Activated CD4-positive, alpha-beta T cell treated with anti-CD3 and anti-CD28 coated beads for 36 hours (primary cell): ENCODE measurements at regions not wholly inside any gene's neighbourhood (a gene's known extent, or its start where the extent isn't known, plus 50 kb on each side); places are given as distances from the start of the nearest gene placed in this dataset.

ENCODE experiments used
- ATAC-seq: fragments of 200-7000 bp; cut with Tn5 transposase; one replicate; pipeline ENCODE4 v1.10.0; 2021; ENCODE audit warnings: mild to moderate bottlenecking, moderate library complexity
- CTCF ChIA-PET: fragments of 350-600 bp; sonication (Branson Sonifier 250); formaldehyde crosslinking; loops from one replicate; lab custom pipeline; 2021; ENCODE audit warnings: antibody characterized with exemption; lab: Charles Lee
- POLR2A ChIA-PET: fragments of 350-600 bp; sonication (Branson Sonifier 250); formaldehyde crosslinking; loops from one replicate; lab custom pipeline; 2021; ENCODE audit warnings: antibody characterized with exemption, inconsistent platforms; lab: Charles Lee
- DNase-seq: peaks from one replicate; pipeline ENCODE4 v3.0.0-alpha.2; 2020
- H3K27ac Mint-ChIP-seq: one replicate; pipeline ENCODE4 v1.8.0; 2021; ENCODE audit warnings: mixed read lengths
- H3K27me3 Mint-ChIP-seq: one replicate; pipeline ENCODE4 v1.8.0; 2021; ENCODE audit warnings: mixed read lengths
- H3K36me3 Mint-ChIP-seq: one replicate; pipeline ENCODE4 v1.8.0; 2021; ENCODE audit warnings: low read depth, mixed read lengths
- H3K4me1 Mint-ChIP-seq: one replicate; pipeline ENCODE4 v1.8.0; 2021; ENCODE audit warnings: mixed read lengths
- H3K4me3 Mint-ChIP-seq: one replicate; pipeline ENCODE4 v1.8.0; 2021; ENCODE audit warnings: mild to moderate bottlenecking, moderate library complexity, mixed read lengths
- H3K9me3 Mint-ChIP-seq: one replicate; pipeline ENCODE4 v1.8.0; 2021; ENCODE audit warnings: low read depth, mixed read lengths
- intact Hi-C, 2 experiments: fragments of 100-400 bp; cut with DNase I in 1 of 2; cut with micrococcal nuclease in 1 of 2; formaldehyde crosslinking; loops; one replicate each; pipeline versions ENCODE4 v1.14.2 to v1.15.1; 2022 to 2024; cut with DNase I, micrococcal nuclease

DNA sequence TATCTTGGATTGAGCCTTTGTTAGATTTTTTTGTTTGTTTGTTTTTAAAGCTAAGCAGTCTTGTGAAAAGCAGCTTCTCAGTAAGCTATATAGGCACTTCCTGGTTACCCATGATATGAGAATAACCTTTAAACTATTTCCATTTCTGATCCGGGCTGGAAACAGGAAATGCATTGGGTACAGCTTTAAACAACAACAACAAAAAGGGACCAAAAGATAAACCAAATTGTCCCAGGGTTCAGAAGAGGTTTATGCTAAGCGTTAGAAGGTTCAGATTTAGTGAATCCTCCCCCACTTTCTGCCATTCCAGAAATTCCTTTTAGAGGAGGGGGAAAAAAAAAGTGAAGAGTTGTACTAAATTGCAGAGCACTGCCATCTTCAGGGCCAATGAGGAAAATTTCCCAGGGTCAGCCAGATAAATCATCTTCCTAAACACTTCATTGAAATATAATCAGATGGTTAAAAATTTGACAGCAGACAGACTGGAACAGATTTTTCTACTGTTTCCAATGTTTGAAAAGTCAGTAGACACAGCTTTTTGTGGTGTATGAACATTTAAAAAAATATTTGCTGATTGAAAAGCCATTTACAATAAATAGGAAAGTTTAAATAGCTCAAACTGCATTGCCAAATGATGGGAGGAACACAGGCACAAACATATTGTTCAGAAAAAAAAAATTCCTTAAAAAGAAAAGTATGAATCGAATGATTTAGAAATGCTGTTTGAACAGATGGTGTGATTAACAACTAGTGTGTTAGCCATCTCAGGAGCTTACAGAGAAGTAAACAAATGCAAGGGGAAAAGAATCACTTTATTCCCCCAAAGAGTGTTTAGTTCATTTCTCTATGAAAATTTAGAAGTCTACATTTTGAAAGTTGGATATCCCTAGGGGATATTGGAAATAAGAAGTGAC lies 189.9 kb upstream of the TANK start:
- CTCF ChIA-PET: interaction anchor here (0.7 to 2.6 kb wide), 11 partner anchors 8 to 900 kb away, joined by 3 to 12 read pairs (median 4); no protein-coding TSS in a partner anchor
- no peak overlapping the region for H3K27ac Mint-ChIP-seq
- H3K4me1 Mint-ChIP-seq: peaks cover 5% of the 10 kb centered on the region
- no peaks in the 10 kb centered on the region for H3K9me3 Mint-ChIP-seq
- no peak overlapping the region for H3K4me3 Mint-ChIP-seq
- intact Hi-C loops: loop anchor here (1.0 to 10.0 kb wide), 4 partner anchors 556 to 858 kb away; no protein-coding TSS in a partner anchor
- no peak for ATAC-seq
- peak; percentile 20 for DNase-seq
- no peaks in the 10 kb centered on the region for H3K36me3 Mint-ChIP-seq
- H3K27me3 Mint-ChIP-seq: peaks cover 1% of the 10 kb centered on the region
- POLR2A ChIA-PET: interaction anchor here (0.7 kb wide), 1 partner anchor 556 kb away, joined by 3 read pairs; no protein-coding TSS in a partner anchor

DNA sequence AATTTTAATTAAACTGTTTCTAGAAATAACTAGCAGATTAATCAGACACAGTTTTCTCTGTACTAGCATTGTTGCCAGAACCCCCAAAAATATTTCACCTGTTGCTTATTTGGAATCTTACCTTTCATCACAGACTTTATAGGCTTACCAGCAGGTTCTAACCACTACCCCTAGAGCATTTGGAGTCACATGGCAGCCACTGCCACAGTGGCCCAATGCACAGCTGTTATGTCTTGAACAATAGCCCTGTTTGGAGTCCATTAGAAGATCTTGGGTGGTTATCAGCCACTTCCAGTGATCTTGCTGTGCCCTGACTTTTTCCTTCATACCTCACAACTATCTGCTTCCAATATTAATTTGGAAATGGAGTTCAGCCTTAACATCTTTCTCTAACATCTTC lies 186.2 kb upstream of the TANK start:
- Mint-ChIP-seq H3K27ac (no peak overlapping the region), H3K9me3 (no peaks in the 10 kb centered on the region), H3K4me3 (no peak overlapping the region), H3K36me3 (no peaks in the 10 kb centered on the region), H3K4me1 (peaks cover 5% of the 10 kb centered on the region), H3K27me3 (no peaks in the 10 kb centered on the region)
- CTCF ChIA-PET: interaction anchor here (1.5 kb wide), 1 partner anchor 21 kb away, joined by 8 read pairs; no protein-coding TSS in a partner anchor
- POLR2A ChIA-PET: no interaction called here
- ATAC-seq: no peak
- DNase-seq: no peak
- intact Hi-C loops: loop anchor here (5.0 to 10.0 kb wide), 3 partner anchors 559 to 862 kb away; no protein-coding TSS in a partner anchor

DNA sequence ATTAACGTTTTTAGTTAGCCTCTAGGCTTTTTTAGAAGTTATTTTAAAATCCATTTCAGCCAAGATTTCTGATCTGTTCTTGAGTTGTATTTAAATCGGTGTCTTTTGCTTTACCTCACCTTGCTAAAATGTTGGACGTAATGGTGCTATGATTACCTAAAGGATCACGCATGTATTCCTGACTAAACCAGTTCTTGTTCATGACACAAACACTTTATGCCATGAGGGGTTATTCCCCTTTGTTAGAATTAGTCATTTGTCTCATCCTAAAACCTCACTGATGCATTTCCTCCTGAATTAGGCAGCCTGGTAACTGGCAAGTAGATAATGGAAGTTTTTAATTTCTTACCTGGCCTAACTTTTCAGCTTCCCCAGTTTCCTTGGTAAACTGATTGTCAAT lies 185.4 kb upstream of the TANK start:
- no peak for ATAC-seq
- Mint-ChIP-seq H3K9me3 (no peaks in the 10 kb centered on the region), H3K4me1 (peaks cover 5% of the 10 kb centered on the region), H3K4me3 (no peak overlapping the region), H3K27ac (no peak overlapping the region), H3K36me3 (no peaks in the 10 kb centered on the region), H3K27me3 (no peaks in the 10 kb centered on the region)
- CTCF ChIA-PET: interaction anchor here (1.5 kb wide), 1 partner anchor 20 kb away, joined by 8 read pairs; no protein-coding TSS in a partner anchor
- intact Hi-C loops: loop anchor here (5.0 to 10.0 kb wide), 3 partner anchors 560 to 863 kb away; no protein-coding TSS in a partner anchor
- POLR2A ChIA-PET: no interaction called here
- DNase-seq: no peak

DNA sequence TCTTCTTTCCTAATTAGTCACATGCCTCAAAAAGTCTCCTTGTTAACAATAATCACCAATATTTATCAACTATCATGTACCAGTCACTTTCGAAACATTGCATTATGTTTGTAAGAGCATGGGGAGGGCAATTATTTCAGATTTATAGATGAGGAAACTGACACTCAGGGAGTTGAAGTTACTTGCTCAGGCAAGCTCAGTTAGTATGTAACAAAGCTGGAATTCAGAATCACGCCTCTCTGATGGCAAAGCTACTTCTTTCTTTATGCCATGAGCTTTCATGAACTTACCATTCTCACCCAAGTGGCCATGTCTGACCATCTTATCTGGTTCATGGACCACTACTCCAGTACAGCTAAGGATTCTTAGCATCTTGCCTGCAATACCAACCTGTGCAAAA lies 183.4 kb upstream of the TANK start:
- no peak overlapping the region for H3K4me3 Mint-ChIP-seq
- H3K4me1 Mint-ChIP-seq: peaks cover 2% of the 10 kb centered on the region
- no peaks in the 10 kb centered on the region for H3K9me3 Mint-ChIP-seq
- DNase-seq (no peak), ATAC-seq (no peak)
- no peak overlapping the region for H3K27ac Mint-ChIP-seq
- CTCF ChIA-PET: interaction anchor here (0.9 to 3.1 kb wide), 2 partner anchors 11 to 18 kb away, joined by 3 to 11 read pairs; no protein-coding TSS in a partner anchor
- intact Hi-C loops: loop anchor here in 1 of 2 experiments (10.0 kb wide), 1 partner anchor 562 kb away; no protein-coding TSS in a partner anchor
- POLR2A ChIA-PET: no interaction called here
- no peaks in the 10 kb centered on the region for H3K36me3 Mint-ChIP-seq
- no peaks in the 10 kb centered on the region for H3K27me3 Mint-ChIP-seq

DNA sequence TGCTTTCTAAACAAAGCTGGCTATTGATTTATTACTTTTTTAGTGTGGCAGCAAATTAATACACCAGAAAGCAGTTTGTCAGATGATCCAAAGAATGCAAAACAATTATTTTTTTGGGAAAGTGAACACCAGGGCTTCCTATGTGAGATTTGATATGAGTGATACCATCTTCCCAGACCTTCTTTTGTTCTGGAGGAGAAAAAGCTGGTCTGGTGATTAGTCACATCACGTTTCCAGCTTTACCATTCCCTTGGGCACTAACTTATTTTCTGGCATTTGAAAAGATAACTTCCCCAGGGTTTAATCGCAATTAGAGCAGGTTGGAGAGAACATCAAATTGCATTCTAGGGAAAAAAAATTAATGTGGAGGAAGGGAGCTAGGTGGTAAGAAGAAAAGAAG lies 182.9 kb upstream of the TANK start:
- intact Hi-C loops: loop anchor here in 1 of 2 experiments (10.0 kb wide), 1 partner anchor 563 kb away; no protein-coding TSS in a partner anchor
- Mint-ChIP-seq H3K4me3 (no peak overlapping the region), H3K4me1 (peaks cover 2% of the 10 kb centered on the region), H3K27me3 (no peaks in the 10 kb centered on the region), H3K9me3 (no peaks in the 10 kb centered on the region), H3K36me3 (no peaks in the 10 kb centered on the region), H3K27ac (no peak overlapping the region)
- ChIA-PET POLR2A (no interaction called here), CTCF (interaction anchor here (0.6 to 3.1 kb wide), 6 partner anchors 11 to 645 kb away, joined by 3 to 11 read pairs (median 4); no protein-coding TSS in a partner anchor)
- DNase-seq: no peak
- ATAC-seq: no peak

DNA sequence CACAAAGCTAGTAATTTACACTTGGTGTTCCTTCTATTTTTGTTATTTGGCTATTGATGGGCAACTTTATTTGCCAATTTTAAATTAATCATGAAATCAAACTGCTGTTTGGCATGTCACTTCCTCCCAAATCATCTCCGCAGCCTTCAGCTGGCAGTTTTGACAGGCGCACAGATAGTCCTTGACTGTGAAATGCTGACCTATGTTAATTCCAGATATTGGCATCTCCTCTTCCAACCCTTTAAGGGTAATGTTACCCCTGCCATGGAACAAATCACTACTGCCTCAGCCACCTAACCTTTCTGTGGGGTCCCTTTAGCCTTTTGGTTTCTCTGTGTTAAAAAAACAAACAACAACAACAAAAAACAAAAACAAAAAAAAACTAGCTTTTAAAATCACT lies 182.4 kb upstream of the TANK start:
- Mint-ChIP-seq H3K27ac (no peak overlapping the region), H3K9me3 (no peaks in the 10 kb centered on the region), H3K4me3 (no peak overlapping the region), H3K27me3 (no peaks in the 10 kb centered on the region), H3K4me1 (peaks cover 2% of the 10 kb centered on the region), H3K36me3 (no peaks in the 10 kb centered on the region)
- no peak for DNase-seq
- intact Hi-C loops: loop anchor here in 1 of 2 experiments (10.0 kb wide), 1 partner anchor 563 kb away; no protein-coding TSS in a partner anchor
- CTCF ChIA-PET: interaction anchor here (0.6 to 3.1 kb wide), 5 partner anchors 12 to 645 kb away, joined by 3 to 11 read pairs (median 4); no protein-coding TSS in a partner anchor
- POLR2A ChIA-PET: no interaction called here
- ATAC-seq: no peak

DNA sequence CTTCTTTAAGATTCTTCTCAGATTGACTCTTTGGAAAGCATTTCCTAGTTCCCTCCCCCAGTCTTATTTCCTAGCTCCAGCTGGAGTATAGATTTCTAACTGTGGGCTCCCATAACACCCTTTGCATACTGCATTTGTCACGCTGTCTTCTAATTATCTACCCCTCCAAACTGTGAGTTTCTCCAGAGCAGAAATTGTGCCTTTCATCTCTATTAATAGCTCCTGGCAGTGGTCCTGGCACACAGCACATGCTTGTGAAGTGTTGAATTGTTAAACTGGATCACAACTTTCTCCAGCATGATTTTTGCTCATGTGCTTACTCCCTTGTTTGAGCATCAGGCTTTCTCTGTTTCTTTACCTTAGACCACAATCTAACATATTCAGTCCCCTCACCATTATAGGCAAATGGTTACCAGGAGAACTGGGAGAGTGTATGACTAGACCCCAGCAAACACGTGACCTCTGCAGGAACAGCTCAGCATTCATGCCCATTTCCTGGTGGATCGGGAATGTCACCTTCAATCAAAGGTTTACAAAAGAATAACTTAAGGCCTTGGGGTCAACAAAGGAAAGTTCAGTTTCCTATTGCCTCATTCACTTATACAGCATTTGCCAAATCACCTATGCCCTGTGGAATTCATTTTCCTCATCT lies 175.7 kb upstream of the TANK start:
- ATAC-seq (no peak), DNase-seq (no peak)
- CTCF ChIA-PET: interaction anchor here (0.7 to 0.8 kb wide), 3 partner anchors 8 to 1388 kb away, joined by 3 read pairs; no protein-coding TSS in a partner anchor
- H3K4me3 Mint-ChIP-seq: no peak overlapping the region
- intact Hi-C loops: no loop called here
- POLR2A ChIA-PET: no interaction called here
- no peaks in the 10 kb centered on the region for H3K36me3 Mint-ChIP-seq
- H3K4me1 Mint-ChIP-seq: no peaks in the 10 kb centered on the region
- no peak overlapping the region for H3K27ac Mint-ChIP-seq
- H3K9me3 Mint-ChIP-seq: no peaks in the 10 kb centered on the region
- H3K27me3 Mint-ChIP-seq: no peaks in the 10 kb centered on the region

DNA sequence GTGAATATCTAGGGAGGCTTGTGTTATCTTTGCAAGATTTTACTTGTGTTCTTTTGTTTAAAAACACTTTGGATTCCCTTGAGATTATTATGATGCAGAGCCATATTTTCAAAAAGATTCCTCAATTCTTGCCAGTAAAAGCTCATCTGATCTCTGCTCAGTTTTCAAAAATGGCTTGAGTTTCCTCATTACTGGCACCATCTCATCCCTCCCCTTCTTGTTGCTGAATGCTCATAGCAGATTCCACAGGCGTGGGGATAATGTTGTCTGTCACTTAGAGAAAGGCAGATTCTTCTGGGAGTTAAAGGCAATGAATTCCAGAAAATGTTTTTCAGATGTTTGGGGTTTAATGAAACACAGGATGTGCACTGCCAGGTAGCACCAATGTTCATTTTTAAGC lies 170.4 kb upstream of the TANK start:
- Mint-ChIP-seq H3K36me3 (no peaks in the 10 kb centered on the region), H3K27ac (no peak overlapping the region), H3K4me3 (no peak overlapping the region), H3K4me1 (peaks cover 10% of the 10 kb centered on the region), H3K27me3 (no peaks in the 10 kb centered on the region), H3K9me3 (no peaks in the 10 kb centered on the region)
- ChIA-PET POLR2A (no interaction called here), CTCF (interaction anchor here (1.6 kb wide), 1 partner anchor 11 kb away, joined by 6 read pairs; no protein-coding TSS in a partner anchor)
- ATAC-seq: no peak
- no peak for DNase-seq
- intact Hi-C loops: loop anchor here (5.0 to 10.0 kb wide), 4 partner anchors 283 to 665 kb away; no protein-coding TSS in a partner anchor

DNA sequence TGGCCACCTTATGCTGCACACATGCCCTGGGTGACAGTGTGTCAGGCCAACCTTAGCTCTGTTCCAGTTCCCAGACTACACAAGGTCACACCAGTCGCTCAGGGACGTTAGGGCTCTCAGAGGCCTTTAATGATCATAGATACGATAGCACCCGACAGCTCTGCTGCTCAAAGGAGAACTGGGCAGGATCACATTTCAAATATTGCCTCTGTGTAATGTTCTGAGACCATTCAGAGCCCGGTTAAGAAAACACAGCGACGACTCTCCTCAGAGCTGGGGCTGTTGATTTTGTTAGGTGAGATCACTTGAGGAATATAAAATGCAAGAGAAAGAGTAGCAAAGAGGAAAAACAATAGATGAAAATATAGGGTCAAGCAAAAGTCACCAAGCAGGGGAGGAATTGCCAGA lies 166.6 kb upstream of the TANK start:
- intact Hi-C loops: loop anchor here (1.0 to 10.0 kb wide), 7 partner anchors 279 to 883 kb away; no protein-coding TSS in a partner anchor
- CTCF ChIA-PET: interaction anchor here (0.7 to 3.4 kb wide), 35 partner anchors 8 to 1021 kb away, joined by 3 to 28 read pairs (median 4); no protein-coding TSS in a partner anchor
- Mint-ChIP-seq H3K36me3 (no peaks in the 10 kb centered on the region), H3K4me1 (peaks cover 10% of the 10 kb centered on the region), H3K9me3 (no peaks in the 10 kb centered on the region), H3K27me3 (no peaks in the 10 kb centered on the region), H3K27ac (no peak overlapping the region), H3K4me3 (no peak overlapping the region)
- POLR2A ChIA-PET: no interaction called here
- ATAC-seq (no peak), DNase-seq (no peak)

DNA sequence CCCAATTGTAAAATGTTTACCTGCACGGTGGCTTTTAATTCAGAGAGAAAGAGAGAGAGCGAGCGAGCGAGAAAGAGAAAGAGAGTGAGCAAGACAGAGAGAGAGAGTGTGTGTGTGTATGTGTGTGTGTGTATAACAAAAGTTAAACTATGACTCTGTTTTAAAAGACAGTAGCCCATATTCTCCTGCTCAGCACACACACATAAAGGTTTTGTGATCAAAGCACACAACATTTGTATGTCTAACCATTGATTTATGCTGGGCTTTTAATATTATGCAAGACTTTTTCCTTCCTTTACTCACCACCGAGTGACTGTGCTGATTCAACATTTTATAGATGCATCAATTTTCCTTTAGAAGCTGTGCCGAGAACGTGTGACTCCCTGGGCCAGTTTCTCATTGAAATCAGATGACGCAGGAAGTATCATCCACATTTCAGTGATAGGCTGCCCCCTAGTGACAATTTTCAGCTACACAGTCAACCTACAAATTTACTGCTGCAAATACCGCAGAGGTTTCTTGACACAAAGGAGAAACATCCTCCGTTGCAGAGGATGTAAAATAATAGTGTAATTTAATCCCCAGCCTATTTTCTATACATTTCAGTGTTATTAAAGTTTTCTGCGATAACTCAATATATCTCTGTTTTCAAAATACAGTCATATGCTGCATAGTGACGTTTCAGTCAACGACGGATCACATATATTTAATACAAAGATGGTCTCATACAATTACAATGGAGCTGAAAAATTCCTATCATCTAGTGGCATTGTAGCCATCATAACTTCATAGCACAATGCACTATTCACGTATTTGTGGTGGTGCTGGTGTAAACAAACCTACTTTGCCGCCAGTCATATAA lies 165.9 kb upstream of the TANK start:
- peak; percentile 79 for DNase-seq
- POLR2A ChIA-PET: interaction anchor here (0.7 kb wide), 2 partner anchors 39 to 640 kb away, joined by 3 to 6 read pairs; no protein-coding TSS in a partner anchor
- no peaks in the 10 kb centered on the region for H3K9me3 Mint-ChIP-seq
- no peaks in the 10 kb centered on the region for H3K27me3 Mint-ChIP-seq
- H3K4me3 Mint-ChIP-seq: no peak overlapping the region
- CTCF ChIA-PET: interaction anchor here (0.7 to 3.4 kb wide), 48 partner anchors 8 to 1022 kb away, joined by 3 to 28 read pairs (median 4); no protein-coding TSS in a partner anchor
- H3K4me1 Mint-ChIP-seq: peaks cover 10% of the 10 kb centered on the region
- peak; percentile 94 for ATAC-seq
- intact Hi-C loops: loop anchor here (1.0 to 10.0 kb wide), 7 partner anchors 278 to 884 kb away; no protein-coding TSS in a partner anchor
- H3K36me3 Mint-ChIP-seq: no peaks in the 10 kb centered on the region
- H3K27ac Mint-ChIP-seq: no peak overlapping the region
